ENCODE measurements at regions not wholly inside any gene's neighbourhood (a gene's known extent, or its start where the extent isn't known, plus 50 kb on each side); places are given as distances from the start of the nearest gene placed in this dataset.

GRCh38 chr5:96537386-96537785 lies 104.3 kb upstream of the PCSK1 start:
- no peaks in the 10 kb centered on the region for H3K9me3 ChIP-seq (ENCODE audit: low read length)
- intact Hi-C loops (cut with micrococcal nuclease; ENCODE audit: unreplicated experiment), result no loop called here
- H3K9me2 ChIP-seq (ENCODE audit: insufficient read depth, low read length), result no peaks in the 10 kb centered on the region
- no peak for DNase-seq (ENCODE audit: low spot score)
- no peaks in the 10 kb centered on the region for H3K36me3 ChIP-seq (ENCODE audit: insufficient read depth, low read length)
- H3K79me2 ChIP-seq (ENCODE audit: insufficient read depth, low read depth, low read length), result no peaks in the 10 kb centered on the region
- no peaks in the 10 kb centered on the region for H3K4me1 ChIP-seq (ENCODE audit: insufficient read depth, low read length, poor library complexity, severe bottlenecking)
- ChIA-PET CTCF (ENCODE audit: unreplicated experiment) (no interaction called here), POLR2A (interaction anchor here (1.2 kb wide), 1 partner anchor 10 kb away, joined by 5 read pairs; no protein-coding TSS in a partner anchor)
- no peak overlapping the region for H2AFZ ChIP-seq (ENCODE audit: low read length)
- no peak overlapping the region for H3K4me3 ChIP-seq (ENCODE audit: low read depth, low read length, poor library complexity, severe bottlenecking)
- no peak overlapping the region for H3K4me2 ChIP-seq (ENCODE audit: low read length)
- no peak for TF ChIP-seq CTCF (conservative IDR thresholded peaks at IDR 0.05; ENCODE audit: low read length)
- no peak for TF ChIP-seq EZH2phosphoT487 (IDR thresholded peaks at IDR 0.05; ENCODE audit: borderline replicate concordance, low read depth, low read length)
- no peaks in the 10 kb centered on the region for H4K20me1 ChIP-seq (ENCODE audit: insufficient read depth, low read length)
- no peak overlapping the region for H3K27ac ChIP-seq (ENCODE audit: low read depth, low read length, poor library complexity, severe bottlenecking)
- no TSS peak for BruUV-seq (replicated peaks)

- Histone ChIP-seq H2AFZ (ENCODE audit: low read length) (no peak overlapping the region), H4K20me1 (ENCODE audit: insufficient read depth, low read length) (no peaks in the 10 kb centered on the region), H3K9me3 (ENCODE audit: low read length) (no peaks in the 10 kb centered on the region), H3K9me2 (ENCODE audit: insufficient read depth, low read length) (no peaks in the 10 kb centered on the region), H3K79me2 (ENCODE audit: insufficient read depth, low read depth, low read length) (no peaks in the 10 kb centered on the region), H3K27ac (ENCODE audit: low read depth, low read length, poor library complexity, severe bottlenecking) (no peak overlapping the region), H3K4me2 (ENCODE audit: low read length) (no peak overlapping the region), H3K36me3 (ENCODE audit: insufficient read depth, low read length) (no peaks in the 10 kb centered on the region), H3K4me3 (ENCODE audit: low read depth, low read length, poor library complexity, severe bottlenecking) (no peak overlapping the region), H3K4me1 (ENCODE audit: insufficient read depth, low read length, poor library complexity, severe bottlenecking) (no peaks in the 10 kb centered on the region)
- no TSS peak for BruUV-seq (replicated peaks)
- POLR2A ChIA-PET, result no interaction called here
- intact Hi-C loops (cut with micrococcal nuclease; ENCODE audit: unreplicated experiment), result no loop called here
- CTCF ChIA-PET (ENCODE audit: unreplicated experiment), result no interaction called here
- no peak for DNase-seq (ENCODE audit: low spot score)
- TF ChIP-seq EZH2phosphoT487 (IDR thresholded peaks at IDR 0.05; ENCODE audit: borderline replicate concordance, low read depth, low read length) (no peak), CTCF (conservative IDR thresholded peaks at IDR 0.05; ENCODE audit: low read length) (no peak)
These were observed 105.8 kb upstream of the PCSK1 start for GRCh38 chr5:96538808-96539250.

- ChIA-PET CTCF (ENCODE audit: unreplicated experiment) (no interaction called here), POLR2A (interaction anchor here (0.6 to 0.7 kb wide), 2 partner anchors 14 to 314 kb away, joined by 3 read pairs; no protein-coding TSS in a partner anchor)
- Histone ChIP-seq H3K4me1 (ENCODE audit: insufficient read depth, low read length, poor library complexity, severe bottlenecking) (no peaks in the 10 kb centered on the region), H3K4me2 (ENCODE audit: low read length) (no peak overlapping the region), H3K4me3 (ENCODE audit: low read depth, low read length, poor library complexity, severe bottlenecking) (no peak overlapping the region), H3K36me3 (ENCODE audit: insufficient read depth, low read length) (no peaks in the 10 kb centered on the region), H3K9me3 (ENCODE audit: low read length) (no peaks in the 10 kb centered on the region), H3K9me2 (ENCODE audit: insufficient read depth, low read length) (no peaks in the 10 kb centered on the region), H3K79me2 (ENCODE audit: insufficient read depth, low read depth, low read length) (no peaks in the 10 kb centered on the region), H4K20me1 (ENCODE audit: insufficient read depth, low read length) (no peaks in the 10 kb centered on the region), H2AFZ (ENCODE audit: low read length) (no peak overlapping the region), H3K27ac (ENCODE audit: low read depth, low read length, poor library complexity, severe bottlenecking) (no peak overlapping the region)
- no peak for DNase-seq (ENCODE audit: low spot score)
- no TSS peak for BruUV-seq (replicated peaks)
- TF ChIP-seq CTCF (conservative IDR thresholded peaks at IDR 0.05; ENCODE audit: low read length) (no peak), EZH2phosphoT487 (IDR thresholded peaks at IDR 0.05; ENCODE audit: borderline replicate concordance, low read depth, low read length) (no peak)
- intact Hi-C loops (cut with micrococcal nuclease; ENCODE audit: unreplicated experiment), result no loop called here
These were observed 113.1 kb upstream of the PCSK1 start for GRCh38 chr5:96546120-96546519.

Data from OCI-LY7 (cell line).